ENCODE measurements at regions not wholly inside any gene's neighbourhood (a gene's known extent, or its start where the extent isn't known, plus 50 kb on each side); places are given as distances from the start of the nearest gene placed in this dataset.
"Not testable (repeated sequence)": the region's sequence is repeated elsewhere in the genome, so short reads cannot be mapped to it uniquely, and the experiment has no call there.

- H3K9me3 Mint-ChIP-seq: peaks cover 6% of the 10 kb centered on the region
- peaks cover 3% of the 10 kb centered on the region for H3K27me3 Mint-ChIP-seq (ENCODE audit: low read depth)
- H3K4me3 Mint-ChIP-seq: no peak overlapping the region
- DNase-seq: no peak
- H3K36me3 Mint-ChIP-seq (ENCODE audit: low read depth): no peaks in the 10 kb centered on the region
- H3K4me1 Mint-ChIP-seq (ENCODE audit: low read depth): no peaks in the 10 kb centered on the region
- CTCF ChIA-PET: no interaction called here
- intact Hi-C loops (cut with micrococcal nuclease): no loop called here
- H3K27ac Mint-ChIP-seq: no peak overlapping the region
Observed at GRCh38 chr16:17962726-17963125, 373.8 kb downstream of the NPIPA8 start.

- H3K4me3 Mint-ChIP-seq; H3K4me1 Mint-ChIP-seq (ENCODE audit: low read depth); CTCF ChIA-PET; H3K36me3 Mint-ChIP-seq (ENCODE audit: low read depth); H3K9me3 Mint-ChIP-seq; intact Hi-C loops (cut with micrococcal nuclease); H3K27ac Mint-ChIP-seq; DNase-seq; H3K27me3 Mint-ChIP-seq (ENCODE audit: low read depth): not testable (repeated sequence)
Observed at GRCh38 chr16:17961822-17962221, 374.7 kb downstream of the NPIPA8 start.

- DNase-seq: no peak
- Mint-ChIP-seq H3K27ac (no peak overlapping the region), H3K27me3 (ENCODE audit: low read depth) (peaks cover 31% of the 10 kb centered on the region), H3K4me1 (ENCODE audit: low read depth) (peaks cover 6% of the 10 kb centered on the region), H3K9me3 (no peaks in the 10 kb centered on the region), H3K4me3 (no peak overlapping the region), H3K36me3 (ENCODE audit: low read depth) (no peaks in the 10 kb centered on the region)
- intact Hi-C loops (cut with micrococcal nuclease): no loop called here
- CTCF ChIA-PET: no interaction called here
Observed at GRCh38 chr16:17951378-17951777, 385.2 kb downstream of the NPIPA8 start.

- no peak overlapping the region for H3K27ac Mint-ChIP-seq
- intact Hi-C loops (cut with micrococcal nuclease): no loop called here
- CTCF ChIA-PET: no interaction called here
Observed at GRCh38 chr16:17949982-17950250, 386.6 kb downstream of the NPIPA8 start.

GRCh38 chr16:17949141-17949981 is 387.2 kb downstream of the NPIPA8 start:
- Mint-ChIP-seq H3K27me3 (ENCODE audit: low read depth) (peaks cover 31% of the 10 kb centered on the region), H3K9me3 (no peaks in the 10 kb centered on the region), H3K36me3 (ENCODE audit: low read depth) (no peaks in the 10 kb centered on the region), H3K4me1 (ENCODE audit: low read depth) (peaks cover 6% of the 10 kb centered on the region), H3K4me3 (no peak overlapping the region), H3K27ac (no peak overlapping the region)
- no peak for DNase-seq
- CTCF ChIA-PET: no interaction called here
- intact Hi-C loops (cut with micrococcal nuclease): no loop called here

More at GRCh38 chr16:17949982-17950250, 386.6 kb downstream of the NPIPA8 start:
- no peaks in the 10 kb centered on the region for H3K9me3 Mint-ChIP-seq
- H3K4me3 Mint-ChIP-seq: no peak overlapping the region
- H3K27me3 Mint-ChIP-seq (ENCODE audit: low read depth): peaks cover 32% of the 10 kb centered on the region
- no peaks in the 10 kb centered on the region for H3K36me3 Mint-ChIP-seq (ENCODE audit: low read depth)
- peaks cover 6% of the 10 kb centered on the region for H3K4me1 Mint-ChIP-seq (ENCODE audit: low read depth)
- DNase-seq: no peak

- Mint-ChIP-seq H3K36me3 (ENCODE audit: low read depth) (no peaks in the 10 kb centered on the region), H3K4me1 (ENCODE audit: low read depth) (peaks cover 6% of the 10 kb centered on the region), H3K4me3 (no peak overlapping the region), H3K27me3 (ENCODE audit: low read depth) (peaks cover 37% of the 10 kb centered on the region), H3K27ac (no peak overlapping the region), H3K9me3 (no peaks in the 10 kb centered on the region)
- intact Hi-C loops (cut with micrococcal nuclease): no loop called here
- no peak for DNase-seq
- CTCF ChIA-PET: no interaction called here
Observed at GRCh38 chr16:17947637-17948036, 388.9 kb downstream of the NPIPA8 start.

GRCh38 chr16:17947165-17947564 is 389.4 kb downstream of the NPIPA8 start:
- DNase-seq: no peak
- CTCF ChIA-PET: no interaction called here
- no peaks in the 10 kb centered on the region for H3K9me3 Mint-ChIP-seq
- H3K36me3 Mint-ChIP-seq (ENCODE audit: low read depth): no peaks in the 10 kb centered on the region
- peaks cover 35% of the 10 kb centered on the region for H3K27me3 Mint-ChIP-seq (ENCODE audit: low read depth)
- intact Hi-C loops (cut with micrococcal nuclease): no loop called here
- H3K27ac Mint-ChIP-seq: no peak overlapping the region
- no peak overlapping the region for H3K4me3 Mint-ChIP-seq
- peaks cover 6% of the 10 kb centered on the region for H3K4me1 Mint-ChIP-seq (ENCODE audit: low read depth)

- peaks cover 25% of the 10 kb centered on the region for H3K27me3 Mint-ChIP-seq (ENCODE audit: low read depth)
- no peak overlapping the region for H3K27ac Mint-ChIP-seq
- no peak overlapping the region for H3K4me3 Mint-ChIP-seq
- intact Hi-C loops (cut with micrococcal nuclease): no loop called here
- no peaks in the 10 kb centered on the region for H3K9me3 Mint-ChIP-seq
- CTCF ChIA-PET: no interaction called here
- no peaks in the 10 kb centered on the region for H3K36me3 Mint-ChIP-seq (ENCODE audit: low read depth)
- peaks cover 6% of the 10 kb centered on the region for H3K4me1 Mint-ChIP-seq (ENCODE audit: low read depth)
- no peak for DNase-seq
Observed at GRCh38 chr16:17945080-17945601, 391.4 kb downstream of the NPIPA8 start.

GRCh38 chr16:17944345-17944744 is 392.2 kb downstream of the NPIPA8 start:
- intact Hi-C loops (cut with micrococcal nuclease): no loop called here
- Mint-ChIP-seq H3K9me3 (no peaks in the 10 kb centered on the region), H3K4me3 (no peak overlapping the region), H3K36me3 (ENCODE audit: low read depth) (no peaks in the 10 kb centered on the region), H3K27me3 (ENCODE audit: low read depth) (peaks cover 19% of the 10 kb centered on the region), H3K27ac (no peak overlapping the region), H3K4me1 (ENCODE audit: low read depth) (peaks cover 4% of the 10 kb centered on the region)
- DNase-seq: no peak
- CTCF ChIA-PET: no interaction called here

GRCh38 chr16:17942067-17942466 is 394.5 kb downstream of the NPIPA8 start:
- H3K4me3 Mint-ChIP-seq: no peak overlapping the region
- no peak overlapping the region for H3K27ac Mint-ChIP-seq
- H3K36me3 Mint-ChIP-seq (ENCODE audit: low read depth): no peaks in the 10 kb centered on the region
- CTCF ChIA-PET: interaction anchor here (1.1 kb wide), 1 partner anchor 20 kb away, joined by 3 read pairs; no protein-coding TSS in a partner anchor
- intact Hi-C loops (cut with micrococcal nuclease): no loop called here
- no peaks in the 10 kb centered on the region for H3K9me3 Mint-ChIP-seq
- DNase-seq: no peak
- H3K4me1 Mint-ChIP-seq (ENCODE audit: low read depth): peaks cover 12% of the 10 kb centered on the region
- peaks cover 12% of the 10 kb centered on the region for H3K27me3 Mint-ChIP-seq (ENCODE audit: low read depth)

GRCh38 chr16:17940584-17941364 is 395.8 kb downstream of the NPIPA8 start:
- peaks cover 12% of the 10 kb centered on the region for H3K4me1 Mint-ChIP-seq (ENCODE audit: low read depth)
- no peak overlapping the region for H3K27ac Mint-ChIP-seq
- H3K36me3 Mint-ChIP-seq (ENCODE audit: low read depth): no peaks in the 10 kb centered on the region
- H3K9me3 Mint-ChIP-seq: no peaks in the 10 kb centered on the region
- H3K4me3 Mint-ChIP-seq: no peak overlapping the region
- DNase-seq: no peak
- peaks cover 9% of the 10 kb centered on the region for H3K27me3 Mint-ChIP-seq (ENCODE audit: low read depth)
- CTCF ChIA-PET: no interaction called here
- intact Hi-C loops (cut with micrococcal nuclease): no loop called here

- Mint-ChIP-seq H3K36me3 (ENCODE audit: low read depth) (no peaks in the 10 kb centered on the region), H3K4me3 (no peak overlapping the region), H3K4me1 (ENCODE audit: low read depth) (peaks cover 12% of the 10 kb centered on the region), H3K9me3 (no peaks in the 10 kb centered on the region), H3K27ac (no peak overlapping the region), H3K27me3 (ENCODE audit: low read depth) (peaks cover 9% of the 10 kb centered on the region)
- CTCF ChIA-PET: no interaction called here
- intact Hi-C loops (cut with micrococcal nuclease): no loop called here
- no peak for DNase-seq
Observed at GRCh38 chr16:17939723-17940122, 396.8 kb downstream of the NPIPA8 start.

GRCh38 chr16:17939122-17939536 is 397.4 kb downstream of the NPIPA8 start:
- Mint-ChIP-seq H3K4me1 (ENCODE audit: low read depth) (peaks cover 12% of the 10 kb centered on the region), H3K27me3 (ENCODE audit: low read depth) (peaks cover 7% of the 10 kb centered on the region), H3K4me3 (peak overlapping the region; percentile 17), H3K9me3 (no peaks in the 10 kb centered on the region), H3K36me3 (ENCODE audit: low read depth) (no peaks in the 10 kb centered on the region), H3K27ac (no peak overlapping the region)
- CTCF ChIA-PET: interaction anchor here (0.6 kb wide), 1 partner anchor 188 kb away, joined by 4 read pairs; no protein-coding TSS in a partner anchor
- intact Hi-C loops (cut with micrococcal nuclease): no loop called here
- no peak for DNase-seq

Measured in activated naive CD4-positive, alpha-beta T cell treated with anti-CD3 and anti-CD28 coated beads for 36 hours (primary cell).